B cell (primary cell): ENCODE measurements at regions not wholly inside any gene's neighbourhood (a gene's known extent, or its start where the extent isn't known, plus 50 kb on each side); places are given as distances from the start of the nearest gene placed in this dataset.

Experiments
- ATAC-seq: fragments of 200-7000 bp; cut with Tn5 transposase; one replicate; pipeline ENCODE4 v1.10.0; 2021; ENCODE audit warnings: low read depth, mild to moderate bottlenecking, moderate number of reproducible peaks, moderate library complexity
- CTCF ChIA-PET: fragments of 350-600 bp; sonication (Branson Sonifier 250); formaldehyde crosslinking; loops from one replicate; lab custom pipeline; 2021; ENCODE audit warnings: antibody characterized with exemption, inconsistent platforms; lab: Charles Lee
- POLR2A ChIA-PET: fragments of 350-600 bp; sonication (Branson Sonifier 250); formaldehyde crosslinking; loops from one replicate; lab custom pipeline; 2021; ENCODE audit warnings: antibody characterized with exemption; lab: Charles Lee
- DNase-seq: peaks from one replicate; pipeline ENCODE4 v3.0.0; 2013
- H2AFZ ChIP-seq: 2 replicates; pipeline ENCODE4 v1.6.1; 2012; ENCODE audit warnings: mild to moderate bottlenecking, low read depth, low read length; ENCODE audit not compliant: insufficient read depth, poor library complexity, severe bottlenecking
- H3K27ac ChIP-seq, 2 donors: 1 replicate in 1 of 2; 2 replicates in 1 of 2; pipeline ENCODE4 v1.5.1; 2012 to 2013; ENCODE audit warnings: low read length in 2 of 2, mild to moderate bottlenecking in 2 of 2, moderate library complexity in 1 of 2
- H3K27me3 ChIP-seq, 4 experiments: fragments of 200-600 bp in 1 of 4; sonication (generic) in 1 of 4; replicated peaks in 1 of 4; 1 replicate in 2 of 4; 2 replicates in 2 of 4; pipeline versions ENCODE4 v1.6.1 to v1.7.0; 2013 to 2016; ENCODE audit warnings: low read length in 3 of 4, mild to moderate bottlenecking in 2 of 4, mixed read lengths in 1 of 4, moderate library complexity in 1 of 4; ENCODE audit not compliant: insufficient read depth in 4 of 4, control insufficient read depth in 3 of 4; ENCODE audit errors: control extremely low read depth in 1 of 4
- H3K36me3 ChIP-seq, 2 experiments: replicated peaks in 1 of 2; 1 replicate in 1 of 2; 2 replicates in 1 of 2; pipeline versions ENCODE4 v1.6.1 to v1.7.1; 2013; ENCODE audit warnings: low read length in 1 of 2; ENCODE audit not compliant: insufficient read depth in 2 of 2, control insufficient read depth in 1 of 2; ENCODE audit errors: control extremely low read depth in 1 of 2, extremely low read depth in 1 of 2
- H3K4me1 ChIP-seq, 2 donors: fragments of 200-600 bp in 1 of 2; sonication (generic) in 1 of 2; 1 replicate in 1 of 2; 2 replicates in 1 of 2; pipeline versions ENCODE4 v1.5.1 to v1.6.1; 2013 to 2017; ENCODE audit warnings: low read length in 2 of 2; ENCODE audit not compliant: control insufficient read depth in 2 of 2, insufficient read depth in 2 of 2
- H3K4me2 ChIP-seq: replicated peaks from 2 replicates; pipeline ENCODE3; 2012; ENCODE audit warnings: mild to moderate bottlenecking, low read depth, low read length; ENCODE audit not compliant: poor library complexity, severe bottlenecking
- H3K4me3 ChIP-seq, 5 experiments: fragments of 200-600 bp in 1 of 5; sonication (generic) in 1 of 5; 1 replicate in 3 of 5; 2 replicates in 2 of 5; pipeline versions ENCODE4 v1.5.1 to v1.7.0; 2011 to 2016; ENCODE audit warnings: low read length in 4 of 5, mild to moderate bottlenecking in 4 of 5, low read depth in 2 of 5, control low read depth in 1 of 5, moderate library complexity in 1 of 5; ENCODE audit not compliant: insufficient read depth in 1 of 5; ENCODE audit errors: control extremely low read depth in 1 of 5, extremely low read depth in 1 of 5
- H3K79me2 ChIP-seq: fragments of 200-600 bp; sonication (generic); one replicate; pipeline ENCODE4 v1.6.0; 2016; ENCODE audit warnings: low read length; ENCODE audit not compliant: control insufficient read depth, insufficient read depth
- H3K9ac ChIP-seq: fragments of 200-600 bp; sonication (generic); 2 replicates; pipeline ENCODE4 v1.6.1; 2017; ENCODE audit warnings: mild to moderate bottlenecking, low read length, moderate library complexity
- H3K9me3 ChIP-seq, 3 donors: one replicate each; pipeline versions ENCODE4 v1.6.1 to v1.7.1; 2013; ENCODE audit warnings: low read length in 2 of 3; ENCODE audit not compliant: control insufficient read depth in 2 of 3, insufficient read depth in 1 of 3; ENCODE audit errors: control extremely low read depth in 1 of 3
- H4K20me1 ChIP-seq: 2 replicates; pipeline ENCODE4 v1.6.0; 2012; ENCODE audit warnings: mild to moderate bottlenecking, low read length; ENCODE audit not compliant: insufficient read depth, control insufficient read depth, poor library complexity, severe bottlenecking
- H3K27ac Mint-ChIP-seq: one replicate; pipeline ENCODE4 v1.8.0; 2021; ENCODE audit warnings: mixed read lengths
- H3K27me3 Mint-ChIP-seq: one replicate; pipeline ENCODE4 v1.8.0; 2021; ENCODE audit warnings: mixed read lengths
- H3K4me1 Mint-ChIP-seq: one replicate; pipeline ENCODE4 v1.8.0; 2021; ENCODE audit warnings: mixed read lengths
- H3K4me3 Mint-ChIP-seq: one replicate; pipeline ENCODE4 v1.8.0; 2021; ENCODE audit warnings: mixed read lengths
- H3K9me3 Mint-ChIP-seq: one replicate; pipeline ENCODE4 v1.8.0; 2022; ENCODE audit warnings: mixed read lengths; ENCODE audit not compliant: insufficient read depth
- CTCF ChIP-seq: fragments of 200-600 bp; IDR thresholded peaks from one replicate; pipeline ENCODE4 v1.8.0; 2022; ENCODE audit warnings: antibody characterized with exemption, mild to moderate bottlenecking
- EZH2 ChIP-seq: IDR thresholded peaks from 2 replicates; pipeline ENCODE4 v1.6.1; 2012; ENCODE audit warnings: borderline replicate concordance, low read depth, mild to moderate bottlenecking, moderate library complexity, low read length; ENCODE audit not compliant: insufficient read depth, poor library complexity, severe bottlenecking
- WGBS: methylation state at CpG from one replicate; pipeline ENCODE4 v1.1.5; 2013; ENCODE audit warnings: missing lambda C conversion rate; ENCODE audit not compliant: insufficient coverage; 5-methylcytosine and 5-hydroxymethylcytosine counted together
- intact Hi-C: fragments of 100-400 bp; cut with micrococcal nuclease; formaldehyde crosslinking; loops from one replicate; pipeline ENCODE4 v1.10.0; 2022

- ATAC-seq (no peak), DNase-seq (no peak)
- H3K27ac ChIP-seq, result no peak overlapping the region
- H3K27me3 ChIP-seq, result no peaks in the 10 kb centered on the region
- no peaks in the 10 kb centered on the region for H3K4me1 ChIP-seq
- H3K4me2 ChIP-seq, result no peak overlapping the region
- H3K9me3 Mint-ChIP-seq, result no peaks in the 10 kb centered on the region
- H3K27me3 Mint-ChIP-seq, result no peaks in the 10 kb centered on the region
- H2AFZ ChIP-seq, result no peak overlapping the region
- no CpG with 5 or more reads among the region's 2 CpGs for WGBS
- H3K79me2 ChIP-seq, result no peaks in the 10 kb centered on the region
- no peaks in the 10 kb centered on the region for H4K20me1 ChIP-seq
- ChIA-PET POLR2A (no interaction called here), CTCF (no interaction called here)
- no peak overlapping the region for H3K4me3 Mint-ChIP-seq
- H3K9ac ChIP-seq, result no peak overlapping the region
- H3K4me3 ChIP-seq, result no peak overlapping the region
- no peak overlapping the region for H3K27ac Mint-ChIP-seq
- H3K4me1 Mint-ChIP-seq, result no peaks in the 10 kb centered on the region
- H3K36me3 ChIP-seq, result no peaks in the 10 kb centered on the region
- TF ChIP-seq CTCF (no peak), EZH2 (no peak)
- no peaks in the 10 kb centered on the region for H3K9me3 ChIP-seq
- intact Hi-C loops, result no loop called here
Observed at GRCh38 chr5:155514105-155514563, 500.6 kb downstream of the KIF4B start.

GRCh38 chr5:155522540-155522939 lies 509.0 kb downstream of the KIF4B start:
- no peaks in the 10 kb centered on the region for H3K9me3 ChIP-seq
- CTCF ChIA-PET, result no interaction called here

More at GRCh38 chr5:155522540-155522939, 509.0 kb downstream of the KIF4B start:
- no peak overlapping the region for H3K9ac ChIP-seq
- H3K36me3 ChIP-seq, result no peaks in the 10 kb centered on the region
- Mint-ChIP-seq H3K27me3 (no peaks in the 10 kb centered on the region), H3K4me1 (no peaks in the 10 kb centered on the region), H3K9me3 (peaks cover 2% of the 10 kb centered on the region), H3K27ac (no peak overlapping the region), H3K4me3 (no peak overlapping the region)
- no peaks in the 10 kb centered on the region for H3K79me2 ChIP-seq
- H3K4me3 ChIP-seq, result no peak overlapping the region
- no peak overlapping the region for H2AFZ ChIP-seq
- no peak overlapping the region for H3K4me2 ChIP-seq
- intact Hi-C loops, result no loop called here
- POLR2A ChIA-PET, result no interaction called here
- H4K20me1 ChIP-seq, result no peaks in the 10 kb centered on the region
- peaks cover 0 to 3% (median 0%) of the 10 kb centered on the region in 4 experiments for H3K27me3 ChIP-seq
- no peak overlapping the region for H3K27ac ChIP-seq
- TF ChIP-seq EZH2 (no peak), CTCF (no peak)
- WGBS, result 67% methylated on average over 1 of the region's 1 CpG
- ATAC-seq (no peak), DNase-seq (no peak)
- no peaks in the 10 kb centered on the region for H3K4me1 ChIP-seq
